ENCODE measurements at regions not wholly inside any gene's neighbourhood (a gene's known extent, or its start where the extent isn't known, plus 50 kb on each side); places are given as distances from the start of the nearest gene placed in this dataset.
"Not testable (repeated sequence)": the region's sequence is repeated elsewhere in the genome, so short reads cannot be mapped to it uniquely, and the experiment has no call there.

DNA sequence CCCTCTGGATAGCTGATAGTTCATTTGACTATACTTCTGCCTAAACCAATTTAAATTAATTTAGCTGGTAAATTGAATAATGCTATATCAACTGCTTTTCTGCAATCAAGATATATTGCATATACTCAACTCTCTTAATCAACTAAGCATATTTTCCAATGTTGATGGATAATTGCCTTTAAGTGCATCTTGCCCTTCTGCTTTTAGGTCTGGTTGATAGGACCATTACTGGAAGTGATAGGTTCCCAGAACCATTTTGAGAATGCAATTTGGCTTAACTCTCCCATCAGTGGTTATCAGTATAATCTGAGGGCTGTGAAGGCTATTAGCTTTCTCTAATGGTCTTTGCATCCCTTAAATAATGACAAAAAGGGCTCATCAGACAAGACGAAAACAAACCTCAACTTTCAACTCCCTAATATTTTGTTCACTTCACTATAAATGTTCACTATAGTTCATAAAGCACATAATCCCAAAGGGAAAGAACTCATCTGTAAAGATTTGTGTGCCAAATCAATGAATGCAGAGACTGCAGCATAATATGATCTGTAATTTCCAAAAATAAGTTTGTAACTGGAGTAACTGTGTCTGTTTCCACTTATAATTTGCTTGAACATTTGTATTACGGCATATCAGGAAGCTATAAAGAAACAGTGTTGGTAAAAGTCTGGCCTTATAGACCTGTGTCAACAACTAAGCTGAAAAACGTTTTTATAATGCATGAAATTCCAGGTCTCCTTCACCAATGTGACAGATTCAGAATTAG is 273.6 kb downstream of the FBXO8 start:
- no peak for DNase-seq (ENCODE audit: low spot score)

DNA sequence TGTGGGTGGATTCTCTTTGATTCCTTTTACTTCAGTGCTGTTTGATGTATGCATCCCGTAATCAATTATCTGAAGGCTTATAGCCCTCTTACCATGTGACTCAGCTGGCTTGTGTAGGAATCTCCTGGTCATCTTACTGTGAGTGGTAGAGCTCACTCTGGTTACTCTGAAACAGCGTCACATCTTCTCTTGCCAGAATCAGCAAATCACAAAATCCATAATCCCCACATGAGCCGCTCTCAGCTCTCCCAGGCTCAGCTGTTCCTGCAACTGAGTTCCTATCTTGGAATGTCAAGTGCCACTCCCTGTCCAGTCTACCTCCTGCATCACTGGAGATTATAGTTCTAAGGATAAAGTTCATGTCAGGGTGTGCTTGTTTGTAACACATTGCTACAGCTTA is 278.0 kb downstream of the FBXO8 start:
- no peak for DNase-seq (ENCODE audit: low spot score)

- no peak for DNase-seq (ENCODE audit: low spot score)
Measured at GRCh38 chr4:173998471-173999144, 284.9 kb downstream of the FBXO8 start.

DNA sequence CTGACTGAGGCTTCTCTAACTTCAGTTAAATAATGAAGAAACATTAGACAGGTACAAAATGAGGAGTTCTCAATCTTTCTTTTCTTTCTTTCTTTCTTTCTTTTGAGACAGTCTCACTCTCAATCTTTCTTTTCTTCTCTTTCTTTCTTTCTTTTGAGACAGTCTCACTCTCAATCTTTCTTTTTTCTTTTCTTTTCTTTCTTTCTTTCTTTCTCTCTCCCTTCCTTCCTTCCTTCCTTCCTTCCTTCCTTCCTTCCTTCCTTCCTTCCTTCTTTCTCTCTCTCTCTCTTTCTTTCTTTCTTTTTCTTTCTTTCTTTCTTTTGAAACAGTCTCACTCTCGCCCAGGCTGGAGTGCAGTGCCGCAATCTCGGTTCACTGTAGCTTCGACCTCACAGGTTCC is 287.7 kb downstream of the FBXO8 start:
- not testable (repeated sequence) for DNase-seq (ENCODE audit: low spot score)

DNA sequence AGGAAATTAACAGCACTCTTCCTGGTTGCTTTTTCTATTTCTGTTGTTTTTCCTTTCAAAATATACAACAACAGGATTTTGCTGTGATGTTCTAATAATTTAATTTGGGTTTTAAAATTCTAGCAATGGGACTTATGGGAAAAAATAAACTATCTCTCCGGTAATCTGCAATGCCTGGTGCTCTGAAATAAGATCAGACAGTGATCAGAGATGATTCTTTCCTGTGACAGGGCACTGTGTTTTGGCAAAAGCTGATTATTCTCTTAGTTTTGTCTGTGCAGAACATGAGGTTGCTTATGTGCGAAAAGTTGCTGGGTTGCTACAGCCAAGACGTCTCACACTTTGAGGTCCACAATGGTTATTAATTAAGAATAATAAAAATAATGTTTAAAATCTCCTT is 291.7 kb downstream of the FBXO8 start:
- no peak for DNase-seq (ENCODE audit: low spot score)

DNA sequence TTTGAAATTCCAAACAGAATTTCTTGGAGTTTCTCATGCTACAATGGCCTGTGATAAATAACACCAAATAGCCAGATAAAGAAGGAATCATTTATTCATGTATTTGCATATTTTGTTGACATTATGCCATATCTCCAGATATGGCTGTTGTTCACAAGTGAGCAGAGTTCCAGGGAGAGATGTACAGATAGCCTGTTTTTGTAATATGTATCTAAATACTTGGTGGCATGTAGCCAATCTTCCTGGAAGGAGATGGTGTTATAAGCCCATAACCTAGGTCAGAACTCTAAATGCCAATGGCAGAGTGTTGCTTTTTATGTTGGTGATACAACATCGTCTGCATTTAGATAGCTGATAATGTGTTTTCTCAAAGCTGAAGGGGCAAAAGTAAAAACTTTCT is 292.2 kb downstream of the FBXO8 start:
- no peak for DNase-seq (ENCODE audit: low spot score)

- DNase-seq (ENCODE audit: low spot score): no peak
Measured at GRCh38 chr4:173990869-173991210, 292.6 kb downstream of the FBXO8 start.

DNA sequence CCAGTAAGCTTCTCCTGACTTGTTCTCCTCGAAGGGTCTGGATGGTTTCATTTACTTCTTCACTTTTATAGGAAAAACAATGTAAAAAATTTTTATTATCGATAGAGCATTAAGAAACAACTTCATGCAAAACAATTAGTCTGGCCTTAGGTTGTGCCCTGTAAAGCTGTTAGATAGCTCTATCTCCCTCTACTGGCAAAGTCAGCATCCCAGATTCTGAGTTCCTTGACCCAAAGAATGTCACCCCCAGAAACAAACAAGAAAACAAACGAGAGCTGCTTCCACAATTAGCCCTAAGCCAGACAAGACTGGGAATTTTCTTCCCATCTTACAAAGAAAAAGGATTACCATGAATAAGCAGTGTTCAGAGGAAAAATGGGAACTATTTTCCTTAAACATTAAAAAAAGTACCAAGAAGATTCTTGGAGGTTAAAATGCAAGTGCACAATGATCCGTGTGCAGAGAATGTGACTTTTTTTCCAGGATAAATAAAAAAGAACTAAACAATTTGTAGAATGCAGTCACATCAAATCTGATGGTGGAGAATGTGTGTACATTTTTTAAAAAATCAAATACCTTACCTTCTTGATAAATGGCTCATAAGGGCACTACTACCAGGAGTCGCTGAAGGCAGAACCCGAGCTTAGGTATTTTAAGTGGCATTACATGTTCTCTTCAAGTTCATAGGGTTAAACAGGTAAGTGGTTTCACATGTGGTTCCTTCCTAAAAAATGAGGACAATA is 293.2 kb downstream of the FBXO8 start:
- peak; percentile 4 for DNase-seq (ENCODE audit: low spot score)

DNA sequence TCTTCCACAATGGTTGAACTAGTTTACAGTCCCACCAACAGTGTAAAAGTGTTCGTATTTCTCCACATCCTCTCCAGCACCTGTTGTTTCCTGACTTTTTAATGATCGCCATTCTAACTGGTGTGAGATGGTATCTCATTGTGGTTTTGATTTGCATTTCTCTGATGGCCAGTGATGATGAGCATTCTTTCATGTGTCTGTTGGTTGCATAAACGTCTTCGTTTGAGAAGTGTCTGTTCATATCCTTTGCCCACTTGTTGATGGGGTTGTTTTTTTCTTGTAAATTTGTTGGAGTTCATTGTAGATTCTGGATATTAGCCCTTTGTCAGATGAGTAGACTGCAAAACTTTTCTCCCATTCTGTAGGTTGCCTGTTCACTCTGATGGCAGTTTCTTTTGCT is 319.9 kb downstream of the FBXO8 start:
- not testable (repeated sequence) for DNase-seq (ENCODE audit: low spot score)

- DNase-seq (ENCODE audit: low spot score): no peak
Measured at GRCh38 chr4:173960398-173960797, 323.1 kb downstream of the FBXO8 start.

DNA sequence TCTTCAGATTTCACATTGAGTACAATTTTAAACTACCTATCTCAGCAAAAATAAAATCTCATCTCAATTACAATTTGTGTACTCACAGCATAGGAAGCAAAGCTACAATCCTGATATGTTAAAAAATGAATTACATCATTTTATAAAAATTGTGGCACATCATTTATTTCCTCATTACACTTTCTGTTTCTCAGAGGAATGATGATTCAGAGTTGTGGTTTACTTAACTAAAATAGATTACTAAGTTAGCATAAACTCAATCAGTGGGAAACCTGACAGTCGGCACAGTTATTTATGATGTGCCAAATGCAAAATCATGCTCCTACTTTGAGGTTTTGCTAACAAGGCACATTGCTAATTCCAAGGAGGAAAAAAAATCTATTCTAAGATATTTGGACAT is 325.0 kb downstream of the FBXO8 start:
- no peak for DNase-seq (ENCODE audit: low spot score)

GRCh38 chr4:173943547-173943946 is 339.9 kb downstream of the FBXO8 start:
- DNase-seq (ENCODE audit: low spot score): no peak

- no peak for DNase-seq (ENCODE audit: low spot score)
Measured at GRCh38 chr4:173940146-173940545, 343.3 kb downstream of the FBXO8 start.

- DNase-seq (ENCODE audit: low spot score): no peak
Measured at GRCh38 chr4:173937631-173938270, 345.7 kb downstream of the FBXO8 start.

GRCh38 chr4:173936861-173937260 is 346.6 kb downstream of the FBXO8 start:
- no peak for DNase-seq (ENCODE audit: low spot score)

GRCh38 chr4:173935622-173936405 is 347.7 kb downstream of the FBXO8 start:
- no peak for DNase-seq (ENCODE audit: low spot score)

- DNase-seq (ENCODE audit: low spot score): no peak
Measured at GRCh38 chr4:173934933-173935620, 348.4 kb downstream of the FBXO8 start.

GRCh38 chr4:173934201-173934600 is 349.3 kb downstream of the FBXO8 start:
- DNase-seq (ENCODE audit: low spot score): no peak

DNA sequence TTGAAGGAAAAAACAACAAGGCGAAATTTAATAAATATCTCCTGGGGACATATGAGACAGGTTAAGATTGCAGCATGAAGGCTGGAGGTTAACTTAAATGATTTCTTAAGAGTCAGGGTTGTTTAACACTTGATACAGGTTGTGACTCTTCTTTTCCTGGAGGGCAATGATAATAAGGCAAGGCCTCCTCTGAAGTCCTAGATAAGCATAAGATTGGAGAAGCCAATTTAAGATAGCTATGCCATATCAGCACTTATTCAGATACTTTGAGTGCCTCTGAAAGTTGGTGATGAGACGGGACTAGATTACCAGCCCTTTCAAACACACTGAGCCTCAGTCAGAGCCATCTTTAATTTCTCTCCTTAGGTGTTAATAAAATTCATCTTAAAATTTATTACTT is 350.8 kb downstream of the FBXO8 start:
- no peak for DNase-seq (ENCODE audit: low spot score)

DNA sequence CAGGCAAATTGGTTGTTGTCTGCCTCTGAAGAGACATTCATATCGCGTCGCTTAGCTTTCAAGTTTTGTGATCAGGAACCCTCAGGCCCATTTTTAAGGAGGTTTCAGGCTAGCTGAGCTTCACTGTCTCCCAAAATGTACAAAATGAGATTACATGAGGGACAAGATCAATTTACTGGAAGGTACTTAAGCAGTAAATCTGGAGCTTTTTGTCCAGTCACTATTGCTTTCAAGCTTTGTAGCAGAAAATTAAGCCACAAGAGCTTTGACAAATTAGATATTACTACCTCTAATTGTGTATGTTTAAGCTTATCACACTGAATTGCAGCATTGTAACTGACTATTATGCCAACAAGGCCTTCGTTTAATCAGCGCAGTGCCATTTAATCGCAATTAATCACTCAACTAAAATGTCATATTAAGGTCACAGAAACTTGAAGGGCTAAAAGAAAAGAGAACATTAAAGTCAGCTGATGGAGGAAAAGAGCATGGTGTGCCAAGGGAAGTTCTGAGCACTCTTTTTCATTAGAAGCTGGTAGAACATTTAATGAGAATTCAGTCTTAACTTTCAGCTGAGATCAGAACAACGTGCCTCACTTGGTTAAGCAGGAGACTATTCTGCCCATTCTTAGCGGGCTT is 353.0 kb downstream of the FBXO8 start:
- DNase-seq (ENCODE audit: low spot score): no peak

DNA sequence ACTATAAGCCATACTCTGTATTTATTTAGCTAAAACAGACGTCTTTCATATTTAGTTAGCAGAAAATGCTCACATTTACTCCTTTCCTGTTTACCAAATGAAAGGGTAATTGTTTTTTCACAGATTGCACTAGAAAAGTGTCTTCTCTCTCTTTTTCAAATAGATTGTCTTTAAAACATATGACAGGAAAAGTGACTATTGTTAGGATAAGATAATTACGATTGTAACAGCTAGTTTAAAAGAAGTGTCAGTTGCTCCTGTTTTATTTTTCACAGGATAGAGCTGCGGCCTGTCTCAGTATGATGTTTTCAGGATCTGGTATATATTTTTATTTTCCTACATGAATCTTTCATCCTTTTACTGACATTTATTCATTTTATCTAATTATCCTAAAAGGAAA is 353.5 kb downstream of the FBXO8 start:
- no peak for DNase-seq (ENCODE audit: low spot score)

Measured in hematopoietic multipotent progenitor cell treated with erythropoietin and hydrocortisone succinate and interleukin-3 and kit ligand, for 15 days (in vitro differentiated cells).